GM18505 (cell line): ENCODE measurements at regions not wholly inside any gene's neighbourhood (a gene's known extent, or its start where the extent isn't known, plus 50 kb on each side); places are given as distances from the start of the nearest gene placed in this dataset.

Experiments used
- ATAC-seq: cut with Tn5 transposase; IDR thresholded peaks from one replicate; pipeline ENCODE4 v1.9.1; 2021; ENCODE audit not compliant: unreplicated experiment
- POLR2A ChIP-seq: IDR thresholded peaks from 4 replicates; pipeline ENCODE4 v1.6.1; 2011; ENCODE audit warnings: borderline replicate concordance; ENCODE audit not compliant: insufficient read depth, insufficient read length; ENCODE audit errors: extremely low read depth

DNA sequence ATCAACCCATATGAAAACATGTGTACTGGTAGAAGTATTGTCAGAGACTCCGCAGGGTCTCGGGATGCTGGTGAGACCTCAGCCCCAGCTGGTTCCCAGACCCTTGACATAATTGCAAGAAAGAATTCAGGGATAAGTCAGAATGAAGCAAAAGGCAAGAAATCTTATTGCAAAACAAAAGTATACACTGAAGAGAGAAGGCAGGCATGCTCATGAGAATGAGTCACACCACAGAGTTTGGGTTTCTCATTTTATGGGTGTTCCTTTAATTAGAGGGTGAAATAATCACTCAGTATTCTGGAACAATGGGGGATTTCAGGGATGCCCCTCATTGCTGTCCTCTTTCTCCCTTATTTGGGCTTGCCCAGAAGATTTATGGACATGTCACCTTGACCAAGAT lies 1423.8 kb upstream of the MIR17HG start:
- no peak for ATAC-seq
- no peak for TF ChIP-seq POLR2A

DNA sequence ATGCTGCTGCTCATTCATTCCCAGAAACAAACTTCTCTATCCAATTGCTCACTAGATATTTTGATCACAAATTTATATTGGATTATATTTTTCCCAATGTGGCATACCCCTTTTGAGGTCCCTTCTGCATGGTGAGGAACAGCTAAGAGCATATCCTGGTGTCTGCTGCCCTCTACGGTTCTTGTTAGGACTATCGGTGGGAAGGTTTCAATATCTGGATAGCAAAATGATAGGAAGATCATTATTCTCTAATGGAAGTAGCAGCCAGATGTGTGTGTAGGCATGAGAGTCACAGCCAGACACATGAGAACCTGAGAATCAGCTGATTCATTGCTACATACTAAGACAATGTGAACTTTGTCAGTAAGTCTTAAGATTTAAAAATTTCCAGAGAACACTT lies 1422.4 kb upstream of the MIR17HG start:
- no peak for TF ChIP-seq POLR2A
- ATAC-seq: no peak

DNA sequence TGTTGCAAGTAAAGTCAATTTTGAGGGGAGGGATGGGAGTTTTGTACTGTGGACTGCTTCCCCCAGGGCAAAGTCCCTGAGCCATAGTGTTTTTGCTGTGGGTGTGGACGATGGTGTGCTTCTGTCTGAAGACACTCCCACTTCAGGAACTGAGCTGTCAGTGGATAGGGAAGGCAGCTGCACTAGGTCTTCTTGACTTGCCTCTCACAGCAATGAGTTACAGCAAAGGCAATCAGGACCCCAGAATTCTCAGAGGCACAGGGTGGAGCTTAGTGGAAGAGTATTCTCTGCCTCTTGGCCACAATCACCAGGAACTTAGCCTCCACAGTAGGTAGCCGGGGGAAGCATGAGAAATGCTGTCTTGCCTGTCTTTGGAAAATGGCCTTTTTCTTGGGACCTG lies 1416.6 kb upstream of the MIR17HG start:
- ATAC-seq: no peak
- no peak for TF ChIP-seq POLR2A

DNA sequence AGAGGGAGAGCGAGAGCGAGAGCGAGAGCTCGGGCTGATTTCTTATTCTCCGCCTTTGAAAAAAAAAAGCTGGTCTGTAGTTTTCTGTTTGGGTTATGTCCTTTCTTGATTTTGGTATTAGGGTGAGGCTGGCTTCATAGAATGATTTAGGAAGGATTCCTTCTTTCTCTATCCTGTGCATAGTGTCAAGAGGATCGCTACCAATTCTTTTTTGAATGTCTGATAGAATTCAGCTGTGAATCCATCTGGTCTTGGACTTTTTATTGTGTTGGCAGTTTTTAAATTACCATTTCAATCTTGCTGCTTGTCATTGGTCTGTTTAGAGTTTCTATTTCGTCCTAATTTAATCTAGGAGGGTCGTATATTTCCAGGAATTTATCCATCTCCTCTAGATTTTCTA lies 1414.6 kb upstream of the MIR17HG start:
- no peak for ATAC-seq
- TF ChIP-seq POLR2A: no peak

- TF ChIP-seq POLR2A: no peak
- no peak for ATAC-seq
These were observed 1411.2 kb upstream of the MIR17HG start for GRCh38 chr13:89936256-89936655.

- ATAC-seq: no peak
- no peak for TF ChIP-seq POLR2A
These were observed 1410.1 kb upstream of the MIR17HG start for GRCh38 chr13:89937420-89937819.

GRCh38 chr13:89940383-89940782 lies 1407.1 kb upstream of the MIR17HG start:
- ATAC-seq: no peak
- no peak for TF ChIP-seq POLR2A

DNA sequence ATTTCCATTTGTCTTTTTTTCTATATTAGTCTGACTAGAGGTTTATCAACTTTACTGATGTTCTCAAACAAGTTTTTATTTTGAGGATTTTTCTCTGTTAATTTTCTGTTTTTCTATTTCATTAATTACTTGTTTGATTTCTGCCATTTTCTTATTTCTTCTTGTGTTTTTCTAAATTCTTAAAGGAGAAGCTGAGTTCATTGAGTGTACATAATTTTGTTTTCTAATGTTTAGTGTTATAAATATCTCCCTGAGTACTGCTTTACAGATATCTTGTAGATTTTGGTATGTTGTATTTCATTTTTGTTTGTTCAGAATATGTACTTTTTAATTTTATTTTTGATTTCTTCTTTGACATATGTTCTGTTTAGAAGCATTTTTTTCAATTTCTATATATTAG lies 1404.3 kb upstream of the MIR17HG start:
- no peak for ATAC-seq
- no peak for TF ChIP-seq POLR2A

GRCh38 chr13:89950225-89950624 lies 1397.3 kb upstream of the MIR17HG start:
- no peak for ATAC-seq
- no peak for TF ChIP-seq POLR2A

DNA sequence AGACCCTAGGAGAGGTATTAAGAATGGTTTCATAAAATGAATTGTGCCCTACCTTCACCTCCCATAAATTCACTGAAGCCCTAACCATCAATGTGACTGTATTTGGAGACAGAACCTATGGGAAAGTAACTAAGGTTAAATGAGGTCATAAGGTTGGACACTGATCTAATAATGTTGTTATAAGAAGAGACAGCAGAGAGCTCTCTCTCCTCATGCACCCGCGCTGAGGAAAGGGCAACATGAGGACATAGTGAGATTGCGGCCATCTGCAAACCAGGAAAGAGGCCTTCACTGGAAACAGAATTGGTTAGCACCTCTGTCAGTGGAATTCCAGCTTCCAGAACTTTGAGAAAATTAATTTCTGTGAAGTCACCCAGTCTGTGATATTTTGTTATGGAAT lies 1396.1 kb upstream of the MIR17HG start:
- ATAC-seq: no peak

GRCh38 chr13:89953581-89953980 lies 1393.9 kb upstream of the MIR17HG start:
- ATAC-seq: no peak
- TF ChIP-seq POLR2A: no peak

More for the DNA sequence above, 1396.1 kb upstream of the MIR17HG start:
- TF ChIP-seq POLR2A: no peak

DNA sequence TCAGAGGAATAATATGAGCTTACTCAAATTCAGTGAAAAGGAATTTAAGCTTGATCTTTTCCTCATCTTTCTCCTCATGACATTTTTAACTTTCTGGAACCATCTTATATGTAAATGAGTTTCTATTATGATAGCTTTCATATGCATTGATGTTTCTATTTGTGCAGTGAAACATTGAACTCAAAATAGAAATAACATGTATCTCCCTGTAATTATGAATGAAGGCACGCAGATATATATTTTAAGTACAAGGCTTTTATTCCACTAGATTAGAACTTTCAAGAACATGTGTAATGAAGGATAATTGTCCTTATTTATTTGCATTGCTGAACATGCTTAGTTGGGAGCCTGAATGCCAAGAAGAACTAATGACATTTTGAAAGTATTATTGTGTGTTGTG lies 1391.7 kb upstream of the MIR17HG start:
- no peak for TF ChIP-seq POLR2A
- ATAC-seq: no peak

DNA sequence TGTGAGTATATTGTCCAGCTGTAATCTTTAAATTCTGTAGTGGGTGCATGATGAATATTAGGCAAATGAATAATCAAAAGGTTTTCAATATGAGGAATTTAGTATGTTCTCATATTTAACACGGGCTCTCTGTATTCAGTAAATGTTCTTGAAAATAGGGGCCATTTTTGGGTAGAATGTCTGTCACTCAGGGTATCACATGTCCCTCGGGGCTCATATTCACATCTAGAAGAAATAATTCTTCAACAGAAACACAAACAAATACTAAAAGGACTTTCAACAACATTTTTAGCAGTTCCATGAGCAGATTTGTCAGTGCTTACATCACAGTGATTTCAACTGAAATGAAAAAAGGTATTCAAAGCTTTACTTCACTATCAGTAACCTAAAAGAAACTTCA lies 1388.4 kb upstream of the MIR17HG start:
- no peak for TF ChIP-seq POLR2A

GRCh38 chr13:89965252-89965651 lies 1382.2 kb upstream of the MIR17HG start:
- no peak for ATAC-seq
- no peak for TF ChIP-seq POLR2A

More for the DNA sequence above, 1388.4 kb upstream of the MIR17HG start:
- ATAC-seq: no peak

- ATAC-seq: no peak
- no peak for TF ChIP-seq POLR2A
These were observed 1381.0 kb upstream of the MIR17HG start for GRCh38 chr13:89966524-89966923.
